ENCODE measurements at regions not wholly inside any gene's neighbourhood (a gene's known extent, or its start where the extent isn't known, plus 50 kb on each side); places are given as distances from the start of the nearest gene placed in this dataset.
"Not testable (repeated sequence)": the region's sequence is repeated elsewhere in the genome, so short reads cannot be mapped to it uniquely, and the experiment has no call there.

GRCh38 chr5:118088448-118088847, 899.9 kb downstream of the DTWD2 start:
- Mint-ChIP-seq H3K27ac (no peak overlapping the region), H3K9me3 (peaks cover 6% of the 10 kb centered on the region), H3K4me1 (no peaks in the 10 kb centered on the region), H3K36me3 (ENCODE audit: low read depth) (no peaks in the 10 kb centered on the region), H3K27me3 (no peaks in the 10 kb centered on the region), H3K4me3 (no peak overlapping the region)
- intact Hi-C loops (cut with micrococcal nuclease): no loop called here
- DNase-seq: no peak

DNA sequence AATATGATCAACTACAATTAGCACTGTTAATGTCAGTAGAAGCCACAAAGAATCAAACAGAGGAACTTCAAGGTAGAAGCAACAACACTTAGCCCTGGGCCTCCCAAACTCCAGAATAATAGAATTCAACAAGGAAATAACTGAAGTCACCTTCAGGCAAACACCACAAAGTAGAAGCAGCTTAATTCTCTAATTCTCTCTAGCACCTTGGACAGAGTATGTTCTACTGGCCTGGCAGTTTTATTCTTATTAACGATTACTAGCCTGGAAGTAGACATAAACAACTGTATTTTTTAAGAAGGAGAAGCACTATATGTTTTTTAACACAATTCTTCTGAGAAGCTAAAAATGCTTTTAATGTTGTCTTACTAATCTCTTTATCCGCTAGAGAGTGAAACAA, 911.9 kb downstream of the DTWD2 start:
- H3K27me3 Mint-ChIP-seq: no peaks in the 10 kb centered on the region
- H3K4me1 Mint-ChIP-seq: no peaks in the 10 kb centered on the region
- peaks cover 13% of the 10 kb centered on the region for H3K9me3 Mint-ChIP-seq
- intact Hi-C loops (cut with micrococcal nuclease): no loop called here
- no peak overlapping the region for H3K27ac Mint-ChIP-seq
- DNase-seq: no peak
- no peak overlapping the region for H3K4me3 Mint-ChIP-seq
- H3K36me3 Mint-ChIP-seq (ENCODE audit: low read depth): no peaks in the 10 kb centered on the region

- H3K36me3 Mint-ChIP-seq (ENCODE audit: low read depth): no peaks in the 10 kb centered on the region
- intact Hi-C loops (cut with micrococcal nuclease): no loop called here
- H3K27ac Mint-ChIP-seq: no peak overlapping the region
- no peak for DNase-seq
- H3K9me3 Mint-ChIP-seq: no peaks in the 10 kb centered on the region
- H3K4me3 Mint-ChIP-seq: no peak overlapping the region
- H3K27me3 Mint-ChIP-seq: no peaks in the 10 kb centered on the region
- H3K4me1 Mint-ChIP-seq: no peaks in the 10 kb centered on the region
Measured at GRCh38 chr5:118070041-118070440, 918.3 kb downstream of the DTWD2 start.

DNA sequence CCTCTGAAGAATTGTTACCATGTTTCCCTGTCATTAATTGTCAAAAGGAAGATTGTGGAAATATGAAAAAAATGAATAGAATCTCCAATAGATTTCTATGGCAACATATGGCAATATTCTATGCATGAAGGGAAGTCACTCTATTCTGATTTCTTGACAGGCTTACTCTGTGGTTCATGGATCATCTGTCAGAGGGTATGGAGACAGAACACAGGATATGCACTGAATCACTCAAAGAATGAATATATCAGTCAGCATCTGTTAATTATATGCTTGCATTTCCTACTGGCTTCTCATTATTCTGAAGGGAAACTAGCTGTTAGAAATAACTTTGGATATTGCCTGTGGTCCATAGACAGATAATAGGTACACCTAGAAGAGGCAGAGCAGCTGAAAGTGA, 918.9 kb downstream of the DTWD2 start:
- Mint-ChIP-seq H3K4me3 (no peak overlapping the region), H3K27me3 (no peaks in the 10 kb centered on the region), H3K9me3 (no peaks in the 10 kb centered on the region), H3K27ac (no peak overlapping the region), H3K36me3 (ENCODE audit: low read depth) (no peaks in the 10 kb centered on the region), H3K4me1 (no peaks in the 10 kb centered on the region)
- intact Hi-C loops (cut with micrococcal nuclease): no loop called here
- no peak for DNase-seq

- Mint-ChIP-seq H3K9me3 (no peaks in the 10 kb centered on the region), H3K27me3 (no peaks in the 10 kb centered on the region), H3K27ac (no peak overlapping the region), H3K36me3 (ENCODE audit: low read depth) (no peaks in the 10 kb centered on the region), H3K4me1 (no peaks in the 10 kb centered on the region), H3K4me3 (no peak overlapping the region)
- DNase-seq: no peak
- intact Hi-C loops (cut with micrococcal nuclease): no loop called here
Measured at GRCh38 chr5:118068886-118069285, 919.5 kb downstream of the DTWD2 start.

DNA sequence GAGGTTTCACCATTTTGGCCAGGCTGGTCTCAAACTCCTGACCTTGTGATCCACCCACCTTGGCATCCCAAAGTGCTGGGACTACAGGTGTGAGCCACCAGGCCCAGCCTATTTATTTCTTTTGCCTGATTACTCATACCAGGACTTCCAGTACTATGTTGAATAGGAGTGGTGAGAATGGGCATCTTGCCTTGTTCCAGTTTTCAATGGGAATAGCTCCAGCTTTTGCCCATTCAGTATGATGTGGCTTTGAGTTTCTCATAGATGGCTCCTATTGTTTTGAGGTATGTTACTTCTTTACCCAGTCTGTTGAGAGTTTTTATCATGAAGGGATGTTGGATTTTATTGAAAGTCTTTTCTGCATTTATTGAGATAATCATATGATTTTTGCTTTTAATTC, 924.5 kb downstream of the DTWD2 start:
- H3K4me3 Mint-ChIP-seq; DNase-seq; H3K4me1 Mint-ChIP-seq; H3K36me3 Mint-ChIP-seq (ENCODE audit: low read depth); intact Hi-C loops (cut with micrococcal nuclease); H3K27ac Mint-ChIP-seq; H3K9me3 Mint-ChIP-seq; H3K27me3 Mint-ChIP-seq: not testable (repeated sequence)

- H3K36me3 Mint-ChIP-seq (ENCODE audit: low read depth): no peaks in the 10 kb centered on the region
Measured at GRCh38 chr5:118060833-118061232, 927.5 kb downstream of the DTWD2 start.

GRCh38 chr5:118052503-118052902, 935.8 kb downstream of the DTWD2 start:
- Mint-ChIP-seq H3K9me3 (no peaks in the 10 kb centered on the region), H3K27ac (no peak overlapping the region), H3K36me3 (ENCODE audit: low read depth) (no peaks in the 10 kb centered on the region), H3K4me3 (no peak overlapping the region), H3K4me1 (no peaks in the 10 kb centered on the region), H3K27me3 (no peaks in the 10 kb centered on the region)
- intact Hi-C loops (cut with micrococcal nuclease): no loop called here
- DNase-seq: no peak

More at GRCh38 chr5:118060833-118061232, 927.5 kb downstream of the DTWD2 start:
- Mint-ChIP-seq H3K9me3 (no peaks in the 10 kb centered on the region), H3K4me1 (no peaks in the 10 kb centered on the region), H3K4me3 (no peak overlapping the region), H3K27me3 (no peaks in the 10 kb centered on the region), H3K27ac (no peak overlapping the region)
- no peak for DNase-seq
- intact Hi-C loops (cut with micrococcal nuclease): no loop called here

DNA sequence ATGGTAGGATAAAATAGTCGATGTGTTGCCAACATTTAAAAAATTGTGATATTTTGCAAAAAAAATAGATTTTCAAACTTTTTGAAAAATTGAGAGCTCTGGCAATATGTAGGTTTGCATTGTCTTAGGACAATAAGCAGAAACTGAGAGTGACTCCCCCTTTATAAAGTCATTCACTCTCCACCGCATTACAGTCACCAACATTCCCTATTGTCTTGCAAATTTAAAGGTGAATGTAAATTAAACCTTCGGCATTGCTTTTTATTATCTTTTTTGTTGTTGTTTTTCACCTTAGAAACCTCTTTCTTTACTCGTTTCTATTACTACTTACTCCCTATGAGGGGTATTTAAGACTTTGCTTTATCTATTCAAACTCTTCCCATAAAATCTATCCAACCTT, 944.2 kb downstream of the DTWD2 start:
- H3K27me3 Mint-ChIP-seq: no peaks in the 10 kb centered on the region
- H3K9me3 Mint-ChIP-seq: no peaks in the 10 kb centered on the region
- H3K27ac Mint-ChIP-seq: no peak overlapping the region
- H3K4me3 Mint-ChIP-seq: no peak overlapping the region
- intact Hi-C loops (cut with micrococcal nuclease): no loop called here
- no peaks in the 10 kb centered on the region for H3K4me1 Mint-ChIP-seq
- no peaks in the 10 kb centered on the region for H3K36me3 Mint-ChIP-seq (ENCODE audit: low read depth)
- no peak for DNase-seq

DNA sequence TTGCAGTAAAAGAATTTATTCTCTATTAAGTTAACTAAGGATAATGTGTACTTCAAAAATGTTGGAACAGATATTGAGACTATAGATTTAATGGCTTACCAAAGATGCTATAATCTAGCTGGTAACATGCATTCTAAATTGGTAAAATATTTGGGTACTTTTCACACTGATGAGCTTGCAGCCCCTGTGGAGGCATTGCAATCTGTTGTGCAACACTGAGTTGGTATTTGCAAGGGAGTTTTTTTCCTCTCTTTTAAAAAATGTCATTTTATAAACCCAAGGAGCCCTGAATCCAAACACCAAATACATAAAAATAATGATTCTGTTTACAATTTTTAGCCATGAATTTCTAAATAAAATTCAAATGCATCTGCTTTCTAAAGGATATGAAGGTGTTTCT, 944.8 kb downstream of the DTWD2 start:
- intact Hi-C loops (cut with micrococcal nuclease): no loop called here
- no peaks in the 10 kb centered on the region for H3K27me3 Mint-ChIP-seq
- no peaks in the 10 kb centered on the region for H3K4me1 Mint-ChIP-seq
- no peaks in the 10 kb centered on the region for H3K9me3 Mint-ChIP-seq
- no peaks in the 10 kb centered on the region for H3K36me3 Mint-ChIP-seq (ENCODE audit: low read depth)
- no peak overlapping the region for H3K4me3 Mint-ChIP-seq
- no peak overlapping the region for H3K27ac Mint-ChIP-seq
- DNase-seq: no peak

DNA sequence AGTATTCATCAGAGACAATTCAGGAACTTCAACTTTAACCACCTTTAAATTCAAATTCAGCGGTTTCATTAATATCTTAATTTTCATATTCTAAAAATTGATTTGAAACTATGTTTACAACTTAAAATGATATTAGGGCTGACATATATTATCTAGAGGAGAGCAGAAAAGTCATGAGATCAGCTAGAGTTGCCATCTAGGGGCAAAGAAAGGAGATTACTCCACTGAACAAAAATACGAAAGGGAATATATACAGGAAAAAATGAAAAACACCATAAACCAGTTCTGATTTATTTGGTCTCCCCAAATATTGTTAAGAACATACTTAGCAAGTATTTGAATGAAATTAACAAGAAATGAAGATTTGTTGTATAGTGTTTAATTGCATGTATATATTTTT, 946.3 kb downstream of the DTWD2 start:
- Mint-ChIP-seq H3K4me3 (no peak overlapping the region), H3K27ac (no peak overlapping the region), H3K36me3 (ENCODE audit: low read depth) (no peaks in the 10 kb centered on the region), H3K27me3 (no peaks in the 10 kb centered on the region), H3K4me1 (no peaks in the 10 kb centered on the region), H3K9me3 (no peaks in the 10 kb centered on the region)
- DNase-seq: no peak
- intact Hi-C loops (cut with micrococcal nuclease): no loop called here

GRCh38 chr5:118040496-118040895, 947.9 kb downstream of the DTWD2 start:
- Mint-ChIP-seq H3K27ac (no peak overlapping the region), H3K4me3 (no peak overlapping the region), H3K27me3 (no peaks in the 10 kb centered on the region), H3K36me3 (ENCODE audit: low read depth) (no peaks in the 10 kb centered on the region), H3K9me3 (no peaks in the 10 kb centered on the region), H3K4me1 (no peaks in the 10 kb centered on the region)
- no peak for DNase-seq
- intact Hi-C loops (cut with micrococcal nuclease): no loop called here

- Mint-ChIP-seq H3K4me1 (no peaks in the 10 kb centered on the region), H3K4me3 (no peak overlapping the region), H3K27ac (no peak overlapping the region), H3K9me3 (no peaks in the 10 kb centered on the region), H3K27me3 (no peaks in the 10 kb centered on the region), H3K36me3 (ENCODE audit: low read depth) (no peaks in the 10 kb centered on the region)
- no peak for DNase-seq
- intact Hi-C loops (cut with micrococcal nuclease): no loop called here
Measured at GRCh38 chr5:118033686-118034338, 954.5 kb downstream of the DTWD2 start.

GRCh38 chr5:118029807-118030206, 958.5 kb downstream of the DTWD2 start:
- intact Hi-C loops (cut with micrococcal nuclease): no loop called here
- no peak overlapping the region for H3K4me3 Mint-ChIP-seq
- DNase-seq: no peak
- no peaks in the 10 kb centered on the region for H3K36me3 Mint-ChIP-seq (ENCODE audit: low read depth)
- H3K27ac Mint-ChIP-seq: no peak overlapping the region
- no peaks in the 10 kb centered on the region for H3K4me1 Mint-ChIP-seq
- no peaks in the 10 kb centered on the region for H3K27me3 Mint-ChIP-seq
- no peaks in the 10 kb centered on the region for H3K9me3 Mint-ChIP-seq

- no peaks in the 10 kb centered on the region for H3K36me3 Mint-ChIP-seq (ENCODE audit: low read depth)
- intact Hi-C loops (cut with micrococcal nuclease): no loop called here
Measured at GRCh38 chr5:118022062-118022461, 966.3 kb downstream of the DTWD2 start.

More at GRCh38 chr5:118022062-118022461, 966.3 kb downstream of the DTWD2 start:
- no peaks in the 10 kb centered on the region for H3K27me3 Mint-ChIP-seq
- no peak overlapping the region for H3K4me3 Mint-ChIP-seq
- H3K4me1 Mint-ChIP-seq: no peaks in the 10 kb centered on the region
- no peaks in the 10 kb centered on the region for H3K9me3 Mint-ChIP-seq
- H3K27ac Mint-ChIP-seq: no peak overlapping the region
- DNase-seq: no peak

Data from activated CD4-positive, alpha-beta T cell treated with anti-CD3 and anti-CD28 coated beads, Interleukin-2, amount 10 ng/mL, durations not matched to agents 24 days and 14 days (primary cell).